Right lobe of liver (tissue), 4 donors: ENCODE measurements at regions not wholly inside any gene's neighbourhood (a gene's known extent, or its start where the extent isn't known, plus 50 kb on each side); places are given as distances from the start of the nearest gene placed in this dataset.

Experiments used
- CTCF ChIP-seq, 4 donors: fragments of 200-600 bp in 3 of 4; fragments of 450-650 bp in 1 of 4; IDR thresholded peaks; one replicate each; pipeline versions ENCODE4 v1.5.1 to v1.8.0; 2016 to 2022; ENCODE audit warnings: antibody characterized with exemption in 4 of 4, mild to moderate bottlenecking in 2 of 4
- POLR2A ChIP-seq: fragments of 450-650 bp; IDR thresholded peaks from one replicate; pipeline ENCODE4 v1.6.1; 2017; ENCODE audit warnings: antibody characterized with exemption, mild to moderate bottlenecking
- donor health status: DM: no; HTN: no; CAD: no.
- donor health status: DM: no; HTN: no; CAD: no.
- donor health status: DM: no; HTN: yes; CAD: no.

GRCh38 chr1:232177438-232177837 lies 452.5 kb downstream of the SIPA1L2 start:
- TF ChIP-seq CTCF (IDR thresholded peaks at IDR 0.05) (no peak), POLR2A (no peak)
